HAP-1 (cell line): ENCODE measurements at regions not wholly inside any gene's neighbourhood (a gene's known extent, or its start where the extent isn't known, plus 50 kb on each side); places are given as distances from the start of the nearest gene placed in this dataset.

Experiments
- DNase-seq, 2 experiments: peaks; one replicate each; pipeline ENCODE4 v3.0.0-alpha.2; 2016 to 2020; ENCODE audit warnings: low spot score in 2 of 2
- H3K27me3 ChIP-seq: fragments of 250-450 bp; sonication (Bioruptor Pico); 2 replicates; pipeline ENCODE4 v1.5.1; 2020; ENCODE audit warnings: low read depth, mild to moderate bottlenecking, moderate library complexity
- H3K36me3 ChIP-seq: fragments of 250-450 bp; sonication (Bioruptor Pico); replicated peaks from 2 replicates; pipeline ENCODE4 v1.5.1; 2020; ENCODE audit warnings: mild to moderate bottlenecking
- H3K4me1 ChIP-seq: fragments of 250-450 bp; sonication (Bioruptor Pico); 2 replicates; pipeline ENCODE4 v1.5.1; 2020; ENCODE audit warnings: mild to moderate bottlenecking
- H3K4me3 ChIP-seq: fragments of 250-450 bp; sonication (Bioruptor Pico); 2 replicates; pipeline ENCODE4 v1.5.1; 2020; ENCODE audit warnings: mild to moderate bottlenecking, moderate library complexity
- H3K9me3 ChIP-seq: fragments of 250-450 bp; sonication (Bioruptor Pico); 2 replicates; pipeline ENCODE4 v1.5.1; 2020; ENCODE audit warnings: mild to moderate bottlenecking, moderate library complexity
- in situ Hi-C: fragments of 300-500 bp; cut with MboI; formaldehyde crosslinking; loops from 3 replicates; pipeline ENCODE4 v1.14.3; 2020; ENCODE audit warnings: low sequenced_read_pairs, inconsistent platforms, mixed read lengths

DNA sequence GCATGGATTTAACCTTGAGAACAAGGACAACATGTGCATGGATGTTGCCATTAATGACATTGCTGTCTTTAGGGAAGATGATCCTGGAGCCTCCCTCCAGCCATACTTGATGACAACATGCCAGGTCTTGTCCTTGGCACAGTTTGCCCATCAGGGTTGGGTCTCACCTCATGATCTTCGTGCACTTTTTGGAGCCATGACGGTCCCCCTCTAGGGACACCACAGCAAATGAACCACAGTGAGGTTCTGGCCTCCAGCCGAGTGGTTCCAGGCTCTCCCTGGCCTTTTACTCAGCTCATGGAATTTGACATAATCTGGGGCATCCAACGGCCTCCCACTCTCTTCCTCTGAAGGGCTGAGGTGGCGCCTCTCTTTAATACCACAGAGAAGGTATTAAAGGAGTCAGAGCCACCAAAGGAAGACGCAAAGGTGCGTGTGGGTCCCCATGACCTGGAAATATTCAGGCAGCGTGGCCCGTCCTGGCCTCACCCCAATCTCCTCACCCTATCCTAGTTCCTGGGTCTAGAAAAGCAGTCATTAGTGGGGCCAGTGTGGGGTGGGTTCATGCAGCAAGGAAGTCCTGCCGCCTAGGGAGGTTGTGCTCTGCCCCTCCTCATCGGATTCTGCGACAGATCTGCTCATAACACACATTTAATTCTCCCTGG is 184.8 kb downstream of the CXCL12 start:
- Histone ChIP-seq H3K27me3 (no peaks in the 10 kb centered on the region), H3K9me3 (no peaks in the 10 kb centered on the region), H3K36me3 (no peaks in the 10 kb centered on the region), H3K4me3 (no peak overlapping the region), H3K4me1 (no peaks in the 10 kb centered on the region)
- in situ Hi-C loops = no loop called here
- no peak for DNase-seq

DNA sequence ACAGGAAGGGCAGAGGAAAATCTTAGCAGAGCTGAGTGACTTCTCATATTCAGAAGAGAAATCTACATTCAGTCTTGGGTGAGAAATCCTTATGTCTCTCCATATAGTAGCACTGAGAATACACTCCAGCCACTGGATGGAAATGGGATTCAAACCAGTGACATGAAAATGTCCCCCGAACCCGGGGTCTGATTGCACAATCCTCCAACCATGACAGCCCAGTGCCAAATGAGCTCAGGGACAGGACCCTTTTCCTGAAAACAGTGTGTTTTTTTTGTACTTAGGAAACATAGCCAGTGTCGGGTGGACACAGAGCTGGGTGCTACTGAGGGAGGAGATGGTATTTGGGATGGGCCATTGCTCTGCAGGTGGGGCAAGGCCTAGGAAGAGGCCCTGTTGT is 185.6 kb downstream of the CXCL12 start:
- no peaks in the 10 kb centered on the region for H3K36me3 ChIP-seq
- no peak for DNase-seq
- no peaks in the 10 kb centered on the region for H3K27me3 ChIP-seq
- no peak overlapping the region for H3K4me3 ChIP-seq
- no peaks in the 10 kb centered on the region for H3K9me3 ChIP-seq
- in situ Hi-C loops = no loop called here
- no peaks in the 10 kb centered on the region for H3K4me1 ChIP-seq

DNA sequence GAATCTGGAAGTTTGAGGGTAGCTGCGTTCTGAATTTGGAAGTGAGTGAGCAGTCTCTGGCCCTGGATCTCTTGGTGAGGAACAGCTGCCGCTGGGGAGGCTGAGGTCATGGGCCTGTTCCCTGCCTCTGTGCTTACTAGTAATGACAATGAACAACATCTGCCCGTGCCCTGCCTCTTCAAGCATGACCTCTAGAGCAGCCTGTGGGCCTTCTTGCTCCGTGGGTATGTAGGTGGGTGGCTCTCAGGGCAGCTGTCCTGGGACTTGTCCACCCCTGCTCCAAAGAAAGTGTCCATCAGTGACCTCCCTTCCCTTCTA is 186.2 kb downstream of the CXCL12 start:
- DNase-seq = no peak
- in situ Hi-C loops = no loop called here
- Histone ChIP-seq H3K9me3 (no peaks in the 10 kb centered on the region), H3K36me3 (no peaks in the 10 kb centered on the region), H3K27me3 (no peaks in the 10 kb centered on the region), H3K4me1 (no peaks in the 10 kb centered on the region), H3K4me3 (no peak overlapping the region)

DNA sequence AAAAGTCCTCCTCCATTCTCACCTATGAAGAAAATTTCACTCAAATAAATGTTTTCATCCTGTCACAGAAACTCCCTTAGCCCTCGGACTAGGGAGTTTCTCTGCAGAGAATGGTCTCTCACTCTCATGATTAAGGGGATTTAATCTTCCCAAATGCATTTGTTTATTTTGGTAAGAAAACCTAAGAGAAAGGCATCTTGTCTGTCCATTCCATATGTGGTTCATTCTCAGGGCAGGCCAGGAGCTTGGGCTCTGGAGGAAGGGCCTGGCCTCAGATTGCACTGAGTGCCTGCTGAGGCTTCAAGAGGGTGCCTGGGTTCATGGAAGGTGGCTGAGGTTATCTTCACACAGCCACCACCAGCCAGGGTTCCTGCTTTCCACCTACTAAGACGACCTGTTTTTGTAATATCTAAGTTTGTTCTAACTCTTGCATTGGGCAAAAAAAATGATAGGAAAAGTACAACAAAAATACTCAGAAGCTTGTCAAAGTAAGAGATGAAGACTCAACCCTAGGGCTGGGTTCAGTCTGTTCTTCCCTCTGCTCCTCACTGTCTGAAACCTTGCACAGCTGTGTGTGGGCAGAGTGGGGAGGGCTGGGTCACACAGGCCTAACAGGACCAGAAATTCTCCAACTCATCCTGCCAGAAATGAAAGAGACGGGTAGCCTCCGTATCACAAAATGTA is 186.7 kb downstream of the CXCL12 start:
- no peak for DNase-seq
- Histone ChIP-seq H3K4me3 (no peak overlapping the region), H3K27me3 (no peaks in the 10 kb centered on the region), H3K4me1 (no peaks in the 10 kb centered on the region), H3K9me3 (no peaks in the 10 kb centered on the region), H3K36me3 (no peaks in the 10 kb centered on the region)
- in situ Hi-C loops = no loop called here

DNA sequence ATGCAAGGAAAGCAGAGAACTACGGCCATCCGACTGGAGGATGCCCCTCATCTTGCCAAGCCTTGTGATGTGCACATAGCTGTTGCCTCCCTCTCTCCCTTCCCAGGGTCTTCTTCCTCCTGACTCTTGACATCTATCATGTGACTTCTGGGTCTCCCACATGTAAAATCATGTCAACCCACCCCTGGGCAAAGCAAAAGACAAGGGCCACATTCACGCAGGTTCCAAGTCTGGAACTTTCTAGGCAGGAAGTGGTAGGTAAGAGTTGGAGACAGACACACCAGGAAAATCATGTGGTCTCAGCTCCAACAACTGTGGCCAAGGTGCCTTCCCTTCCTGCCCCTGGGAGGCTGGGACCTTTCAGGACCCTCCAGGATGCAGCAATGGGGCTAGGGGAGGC is 187.3 kb downstream of the CXCL12 start:
- in situ Hi-C loops = no loop called here
- Histone ChIP-seq H3K27me3 (no peaks in the 10 kb centered on the region), H3K4me1 (no peaks in the 10 kb centered on the region), H3K9me3 (no peaks in the 10 kb centered on the region), H3K4me3 (no peak overlapping the region), H3K36me3 (no peaks in the 10 kb centered on the region)
- DNase-seq = no peak

DNA sequence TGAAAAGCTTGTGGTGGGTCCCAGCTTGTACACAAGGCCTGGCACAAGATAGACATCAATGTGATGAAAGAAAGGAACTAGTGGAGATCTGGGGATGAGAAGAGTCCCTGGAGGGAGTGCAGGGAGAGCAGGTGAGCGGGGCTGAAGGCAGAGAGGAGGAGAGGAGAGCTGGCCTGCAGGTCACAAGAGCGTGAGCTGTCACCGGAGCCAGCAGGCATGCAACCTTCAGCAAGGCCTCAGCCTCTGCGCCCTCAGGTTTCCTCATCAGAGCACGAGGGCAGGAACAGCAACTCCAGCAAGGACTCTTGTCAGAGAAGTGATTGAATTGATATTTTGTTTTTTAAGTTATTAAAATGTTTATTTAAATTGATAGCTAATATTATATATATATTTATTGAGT is 188.6 kb downstream of the CXCL12 start:
- in situ Hi-C loops = no loop called here

DNA sequence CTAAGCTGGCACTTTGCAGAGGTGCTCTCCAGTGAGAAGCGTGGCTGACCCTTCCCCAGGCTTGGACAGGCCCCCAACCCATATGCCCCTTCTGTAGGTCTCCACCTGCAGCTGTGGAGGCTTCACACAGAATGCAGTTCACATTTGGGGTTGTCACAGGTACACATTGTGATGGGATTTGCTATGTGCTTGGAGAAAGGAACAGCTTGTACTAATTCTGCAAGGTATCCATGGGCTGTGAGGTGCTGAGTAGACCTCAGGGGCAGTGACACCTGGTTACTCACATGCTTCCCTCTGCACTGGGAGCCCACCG is 188.9 kb downstream of the CXCL12 start:
- DNase-seq = no peak
- Histone ChIP-seq H3K9me3 (no peaks in the 10 kb centered on the region; the same call in 1 of the 2 replicates), H3K27me3 (no peaks in the 10 kb centered on the region), H3K36me3 (no peaks in the 10 kb centered on the region), H3K4me1 (no peaks in the 10 kb centered on the region), H3K4me3 (no peak overlapping the region)
- in situ Hi-C loops = no loop called here

More for the DNA sequence above, 188.6 kb downstream of the CXCL12 start:
- Histone ChIP-seq H3K9me3 (no peaks in the 10 kb centered on the region), H3K36me3 (no peaks in the 10 kb centered on the region), H3K4me1 (no peaks in the 10 kb centered on the region), H3K4me3 (no peak overlapping the region), H3K27me3 (no peaks in the 10 kb centered on the region)
- no peak for DNase-seq

DNA sequence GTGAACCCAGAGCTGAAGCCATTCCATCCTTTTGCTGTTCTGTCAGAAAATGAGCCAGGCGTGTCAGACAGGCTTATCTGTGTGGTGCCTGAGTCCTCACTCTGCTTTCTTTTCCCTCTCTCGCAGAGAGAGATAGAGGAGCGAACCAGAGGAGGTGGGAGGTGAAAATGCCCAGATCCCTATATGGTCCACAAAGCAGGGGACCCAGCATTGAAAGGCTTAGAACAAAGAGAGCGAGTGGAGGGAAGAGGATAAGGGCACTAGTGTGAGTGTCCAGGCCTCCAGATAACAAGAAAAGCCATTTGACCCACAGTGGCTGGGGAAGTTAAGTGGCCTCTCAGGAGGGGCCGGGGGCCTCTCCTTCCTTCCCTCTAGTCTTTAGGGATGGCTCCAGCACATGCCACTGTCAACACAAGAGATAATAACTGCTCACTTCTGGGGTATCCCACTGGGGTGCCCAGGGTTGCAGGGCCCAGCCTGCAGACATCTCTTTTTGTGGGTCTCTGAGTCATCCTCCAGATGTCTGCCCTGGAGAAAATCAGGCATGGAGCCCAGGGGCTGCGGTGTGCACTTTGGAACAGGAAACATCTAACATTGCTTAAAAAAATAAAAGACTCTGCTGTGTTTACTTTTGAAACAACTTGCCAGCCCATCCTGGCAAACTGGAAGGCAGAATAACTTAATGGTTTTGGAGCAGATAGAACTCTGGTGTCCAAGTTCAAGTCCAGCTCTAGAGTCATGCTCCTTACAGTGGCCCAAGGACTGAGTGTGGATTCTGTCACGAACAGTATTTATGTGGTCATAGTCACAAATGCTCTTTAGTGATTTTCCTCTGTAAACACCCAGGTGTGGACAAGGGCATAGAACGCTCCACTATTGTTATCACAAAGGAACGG is 189.5 kb downstream of the CXCL12 start:
- in situ Hi-C loops = no loop called here

DNA sequence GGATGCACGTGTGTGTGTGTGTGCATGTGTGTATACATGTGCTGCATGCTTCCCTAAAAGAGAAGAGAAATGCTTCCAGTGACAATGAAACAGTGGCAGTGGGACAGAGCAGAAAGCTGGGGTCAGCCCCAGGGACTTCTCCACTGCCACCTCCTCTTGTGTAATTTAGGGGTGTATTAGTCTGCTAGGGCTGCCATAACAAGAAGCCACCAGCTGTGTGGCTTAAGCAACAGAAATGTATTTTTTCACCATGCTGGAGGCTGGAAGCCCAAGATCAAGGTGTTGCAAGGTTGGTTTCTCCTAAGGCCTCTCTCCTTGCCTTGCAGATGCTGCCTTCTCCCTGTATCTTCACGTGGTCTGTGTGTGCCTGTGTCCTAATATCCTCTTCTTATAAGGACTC is 190.5 kb downstream of the CXCL12 start:
- no peaks in the 10 kb centered on the region for H3K4me1 ChIP-seq
- H3K36me3 ChIP-seq = no peaks in the 10 kb centered on the region
- no peaks in the 10 kb centered on the region; the same call in 1 of the 2 replicates for H3K9me3 ChIP-seq
- H3K4me3 ChIP-seq = no peak overlapping the region
- no peak for DNase-seq
- in situ Hi-C loops = no loop called here
- no peaks in the 10 kb centered on the region for H3K27me3 ChIP-seq

More for the DNA sequence above, 189.5 kb downstream of the CXCL12 start:
- no peak for DNase-seq
- H3K9me3 ChIP-seq = no peaks in the 10 kb centered on the region; the same call in 1 of the 2 replicates
- H3K4me1 ChIP-seq = no peaks in the 10 kb centered on the region
- no peak overlapping the region for H3K4me3 ChIP-seq
- H3K36me3 ChIP-seq = no peaks in the 10 kb centered on the region
- no peaks in the 10 kb centered on the region for H3K27me3 ChIP-seq

DNA sequence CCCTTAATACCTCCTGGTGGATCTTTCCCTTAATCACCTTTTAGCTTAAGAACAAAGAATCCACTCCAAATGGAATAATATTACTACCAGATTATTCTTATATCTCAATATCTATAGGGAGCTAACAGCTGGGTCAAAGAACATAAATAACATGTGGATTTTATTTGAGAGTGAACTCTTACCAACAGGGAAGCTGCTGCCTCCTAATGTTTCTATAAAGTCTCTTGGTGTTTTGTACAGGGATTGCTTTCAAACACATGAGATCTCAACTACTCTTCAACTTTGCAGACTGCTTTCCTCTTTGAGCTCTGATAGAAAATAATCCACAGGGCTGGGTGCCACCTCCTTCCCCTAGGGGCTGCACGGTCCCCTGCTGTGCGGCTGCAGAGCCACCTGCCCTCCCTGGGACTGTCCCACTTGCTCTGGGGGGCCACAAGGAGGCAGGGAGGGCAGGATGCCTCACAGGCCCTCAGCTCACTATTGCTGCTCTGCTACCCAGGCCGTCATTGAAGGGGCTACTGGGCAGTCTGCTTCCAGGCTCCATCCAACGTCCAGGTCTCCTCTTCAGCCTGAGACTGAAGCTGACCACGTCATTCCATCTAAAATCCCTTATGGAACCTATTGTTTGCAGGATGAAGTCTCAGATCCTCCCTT is 191.2 kb downstream of the CXCL12 start:
- Histone ChIP-seq H3K4me3 (no peak overlapping the region), H3K27me3 (no peaks in the 10 kb centered on the region), H3K9me3 (no peaks in the 10 kb centered on the region; the same call in 1 of the 2 replicates), H3K4me1 (no peaks in the 10 kb centered on the region), H3K36me3 (no peaks in the 10 kb centered on the region)
- in situ Hi-C loops = no loop called here
- DNase-seq = no peak

DNA sequence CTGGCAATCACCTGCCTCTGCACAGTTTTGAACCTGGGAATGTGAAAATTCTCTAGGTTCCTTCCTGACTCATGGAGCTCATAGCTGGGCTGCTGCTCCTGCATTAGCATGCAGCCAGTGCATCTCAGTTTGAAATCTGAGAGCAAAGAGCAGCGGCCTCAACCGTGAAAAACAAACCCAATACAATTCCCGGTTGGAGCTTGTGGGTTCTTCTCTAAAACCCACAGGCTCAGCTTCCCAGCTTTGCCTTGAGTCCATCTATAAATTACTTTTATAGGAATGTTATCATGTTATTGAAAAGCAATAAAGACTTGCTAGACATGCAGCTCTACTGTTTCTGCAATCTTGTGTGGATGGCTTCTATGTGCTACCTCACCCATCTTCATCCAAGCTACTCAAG is 191.7 kb downstream of the CXCL12 start:
- Histone ChIP-seq H3K9me3 (no peaks in the 10 kb centered on the region; the same call in 1 of the 2 replicates), H3K36me3 (no peaks in the 10 kb centered on the region), H3K27me3 (no peaks in the 10 kb centered on the region), H3K4me1 (no peaks in the 10 kb centered on the region), H3K4me3 (no peak overlapping the region)
- in situ Hi-C loops = no loop called here
- DNase-seq = no peak

DNA sequence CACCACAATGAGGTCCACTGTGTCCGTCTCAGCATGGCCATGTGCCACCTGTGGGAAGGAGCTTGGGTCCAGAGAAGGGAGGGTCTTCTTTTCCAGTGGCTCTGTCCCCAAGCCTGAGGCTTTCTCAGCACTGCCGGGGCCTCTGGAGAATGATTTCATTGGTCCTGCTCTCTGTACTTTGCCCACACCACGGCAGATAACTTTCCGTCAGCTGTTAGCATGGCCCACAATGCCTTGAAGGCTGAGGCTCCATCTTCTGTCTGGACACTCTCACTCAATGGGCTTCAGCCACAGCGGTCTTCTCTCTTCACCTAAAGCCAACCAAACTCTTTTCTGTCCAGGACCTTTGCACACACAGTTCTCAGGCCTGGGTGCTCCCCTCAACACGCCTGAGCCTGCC is 192.5 kb downstream of the CXCL12 start:
- no peaks in the 10 kb centered on the region; the same call in 1 of the 2 replicates for H3K9me3 ChIP-seq
- H3K4me1 ChIP-seq = no peaks in the 10 kb centered on the region
- H3K4me3 ChIP-seq = no peak overlapping the region
- DNase-seq = no peak
- no peaks in the 10 kb centered on the region for H3K27me3 ChIP-seq
- no peaks in the 10 kb centered on the region for H3K36me3 ChIP-seq
- in situ Hi-C loops = no loop called here

DNA sequence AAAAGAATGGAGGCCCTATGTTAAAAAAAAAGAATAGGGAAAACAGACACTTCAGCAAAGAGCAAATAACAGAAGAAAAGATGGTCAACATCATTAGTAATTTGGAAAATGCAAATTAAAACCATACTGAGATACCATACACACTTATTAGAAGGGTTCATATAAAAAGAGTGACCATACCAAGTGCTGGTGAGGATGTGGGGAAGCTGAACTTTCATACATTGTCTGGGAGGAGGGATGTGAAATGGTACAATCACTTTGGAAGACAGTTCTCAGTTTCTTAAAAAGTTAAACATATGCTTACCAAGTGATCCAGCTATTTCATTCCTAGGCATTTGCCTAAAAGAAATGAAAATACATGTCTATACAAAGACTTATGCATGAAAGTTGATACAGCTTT is 194.4 kb downstream of the CXCL12 start:
- no peak for DNase-seq
- no peaks in the 10 kb centered on the region for H3K4me1 ChIP-seq
- H3K4me3 ChIP-seq = no peak overlapping the region
- no peaks in the 10 kb centered on the region for H3K36me3 ChIP-seq
- H3K9me3 ChIP-seq = no peaks in the 10 kb centered on the region; the same call in 1 of the 2 replicates
- in situ Hi-C loops = no loop called here
- no peaks in the 10 kb centered on the region for H3K27me3 ChIP-seq

DNA sequence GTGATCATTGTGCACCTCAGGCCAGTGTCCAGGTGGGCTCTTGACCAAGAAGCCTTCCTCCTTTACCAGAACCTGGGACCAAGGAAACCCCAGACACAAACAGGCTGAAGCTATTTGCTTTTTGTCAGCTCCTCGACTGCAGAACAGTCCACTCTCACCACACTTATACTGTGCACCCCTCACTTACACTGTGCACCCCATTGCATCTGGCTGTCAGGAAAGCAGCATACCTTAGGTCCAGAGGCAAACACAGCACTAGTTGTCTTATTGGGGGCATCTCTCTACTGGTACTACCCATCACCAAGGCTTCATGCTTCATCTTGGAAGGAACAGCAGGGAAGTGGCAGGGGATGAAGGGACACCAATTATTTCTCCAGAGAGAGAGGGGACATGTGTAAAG is 198.1 kb downstream of the CXCL12 start:
- no peaks in the 10 kb centered on the region for H3K36me3 ChIP-seq
- in situ Hi-C loops = no loop called here
- no peaks in the 10 kb centered on the region; the same call in 1 of the 2 replicates for H3K9me3 ChIP-seq
- no peak for DNase-seq
- H3K4me3 ChIP-seq = no peak overlapping the region
- H3K27me3 ChIP-seq = no peaks in the 10 kb centered on the region
- H3K4me1 ChIP-seq = no peaks in the 10 kb centered on the region
